GM12892 (cell line): ENCODE measurements at regions not wholly inside any gene's neighbourhood (a gene's known extent, or its start where the extent isn't known, plus 50 kb on each side); places are given as distances from the start of the nearest gene placed in this dataset.

ENCODE experiments used
- POLR2A ChIP-seq: IDR thresholded peaks from 2 replicates; pipeline ENCODE4 v1.6.1; 2011; ENCODE audit warnings: low read depth, low read length, control low read depth
- POLR2AphosphoS5 ChIP-seq: IDR thresholded peaks from 2 replicates; pipeline ENCODE4 v1.6.1; 2011; ENCODE audit warnings: low read depth, low read length, control low read depth
- TAF1 ChIP-seq: IDR thresholded peaks from 2 replicates; pipeline ENCODE4 v1.6.1; 2011; ENCODE audit warnings: low read depth, mild to moderate bottlenecking, control low read depth, low read length, borderline replicate concordance

DNA sequence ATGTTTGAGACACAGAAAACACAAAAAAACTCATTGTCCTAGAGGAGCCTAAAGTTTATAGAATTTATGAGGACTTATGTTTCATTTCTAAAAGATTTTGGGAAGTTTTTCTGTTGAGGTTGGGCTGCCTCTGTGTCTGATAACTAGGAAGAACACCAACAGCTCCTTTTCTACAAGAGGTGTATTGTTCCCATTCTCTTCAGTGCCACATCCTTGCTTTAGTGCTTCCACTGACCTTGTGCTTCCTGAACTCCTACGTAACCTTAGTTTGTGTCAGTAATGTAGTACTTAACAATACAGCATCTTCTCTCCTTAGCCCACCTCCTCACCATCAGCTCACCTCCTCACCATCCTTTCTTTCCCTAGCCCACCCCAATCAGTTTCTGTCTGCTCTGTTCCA is 117.3 kb upstream of the TNC start:
- no peak for TF ChIP-seq POLR2A
- TF ChIP-seq POLR2AphosphoS5 = no peak
- no peak for TF ChIP-seq TAF1
